HG03457 (cell line): ENCODE measurements at regions not wholly inside any gene's neighbourhood (a gene's known extent, or its start where the extent isn't known, plus 50 kb on each side); places are given as distances from the start of the nearest gene placed in this dataset.
"Not testable (repeated sequence)": the region's sequence is repeated elsewhere in the genome, so short reads cannot be mapped to it uniquely, and the experiment has no call there.

Source experiments
- ATAC-seq: cut with Tn5 transposase; IDR thresholded peaks from one replicate; pipeline ENCODE4 v1.9.1; 2021; ENCODE audit warnings: moderate number of reproducible peaks; ENCODE audit not compliant: unreplicated experiment

DNA sequence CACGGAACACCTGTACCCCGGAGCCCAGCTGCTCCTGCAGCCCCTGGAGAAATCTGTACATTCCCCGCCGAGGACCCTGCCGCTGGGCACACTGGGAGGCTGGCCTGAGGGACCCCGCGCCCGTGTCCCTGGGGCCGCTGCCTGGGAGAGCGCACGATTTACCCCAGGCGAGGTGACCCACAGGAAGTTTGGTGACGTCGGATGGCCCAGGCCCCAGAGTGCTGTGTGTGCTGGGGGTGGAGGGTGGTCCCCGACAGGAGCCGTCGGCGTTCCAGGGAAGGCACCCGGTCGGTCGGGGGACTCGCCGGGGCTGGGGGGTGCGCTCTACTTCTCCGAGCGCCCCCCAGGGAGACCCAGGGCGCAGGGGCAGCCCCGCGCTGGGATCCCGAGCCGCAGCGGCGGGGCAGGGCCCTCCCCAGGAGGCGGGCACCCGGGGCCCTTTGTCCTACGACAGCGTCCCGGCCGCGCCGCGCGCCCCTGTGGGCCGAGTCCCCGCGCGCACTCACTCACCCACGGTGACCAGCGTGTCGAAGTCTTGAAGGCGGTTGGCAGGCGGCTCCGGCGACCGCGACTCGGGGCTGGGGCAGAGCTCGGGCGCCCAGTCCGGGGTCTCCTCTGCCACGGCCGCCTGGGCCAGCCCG, 167.9 kb upstream of the PRKX start:
- ATAC-seq = peak; percentile 32

DNA sequence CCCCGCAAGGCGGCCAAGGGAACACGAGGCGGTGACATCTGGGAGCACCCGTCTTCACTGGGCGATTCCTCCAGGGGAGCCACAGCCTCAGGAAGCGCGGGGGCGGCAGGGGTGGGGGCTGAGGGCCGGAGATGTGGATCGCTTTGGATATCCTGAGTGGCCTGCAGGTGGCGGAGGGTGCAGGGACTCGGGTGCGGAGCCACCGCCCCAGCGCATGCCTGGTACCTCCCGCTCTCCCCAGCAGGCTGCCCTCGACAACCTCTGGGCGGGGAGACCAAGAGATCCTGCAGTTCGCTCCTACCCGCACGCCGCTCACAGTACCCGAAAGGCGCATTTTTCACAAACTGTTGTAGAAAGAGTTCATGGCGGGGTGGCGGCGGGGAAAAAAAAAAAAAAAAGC, 162.9 kb upstream of the PRKX start:
- not testable (repeated sequence) for ATAC-seq

DNA sequence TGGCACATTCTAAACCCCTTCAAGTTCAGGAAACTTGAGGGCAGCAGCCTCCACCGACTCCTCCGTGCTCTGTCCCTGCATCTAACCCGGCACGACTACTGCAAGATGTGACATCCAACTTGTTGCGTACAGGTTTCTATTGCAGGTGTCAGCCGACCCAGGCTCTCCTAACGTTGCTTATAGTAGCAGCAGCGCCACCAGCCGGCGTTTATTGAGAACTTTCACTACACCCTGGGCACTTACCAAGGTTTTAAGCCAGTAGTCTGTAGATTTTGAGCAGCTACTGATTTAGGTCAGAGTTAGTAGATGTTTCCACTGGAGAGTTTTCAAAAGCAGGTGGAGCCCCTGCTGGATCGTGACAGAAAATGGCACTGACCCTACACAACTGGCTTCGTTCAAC, 162.2 kb upstream of the PRKX start:
- not testable (repeated sequence) for ATAC-seq

DNA sequence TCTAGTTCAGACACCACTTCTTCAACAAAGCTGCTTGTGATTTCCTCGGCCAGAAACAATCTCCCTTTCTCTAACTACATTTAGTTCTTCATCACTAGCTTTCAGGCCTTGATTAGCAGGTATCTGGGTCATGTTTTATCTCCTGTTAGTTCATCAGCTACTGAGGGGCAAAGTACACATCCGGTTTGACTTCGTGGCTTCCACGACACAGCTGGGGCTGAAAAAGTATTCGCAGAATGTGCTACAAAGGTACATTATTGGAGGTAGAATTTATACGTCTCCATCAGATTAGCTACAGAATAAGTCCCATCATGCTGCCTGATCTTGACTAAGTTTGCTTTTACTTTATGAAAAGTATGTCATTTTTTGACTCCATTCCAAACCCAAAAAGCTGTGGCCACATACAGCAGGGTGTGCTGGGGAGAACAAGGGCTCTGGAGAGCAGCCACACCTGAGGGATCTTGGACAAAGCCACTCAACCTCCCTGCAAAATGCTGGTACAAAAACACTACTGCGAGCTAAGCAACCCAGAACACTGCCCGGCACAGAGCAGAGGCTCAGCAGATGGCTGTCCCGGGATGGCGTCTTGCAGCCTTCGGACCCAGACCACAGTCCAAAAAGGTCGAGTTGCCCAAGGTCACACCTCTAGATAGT, 158.9 kb upstream of the PRKX start:
- ATAC-seq = not testable (repeated sequence)

DNA sequence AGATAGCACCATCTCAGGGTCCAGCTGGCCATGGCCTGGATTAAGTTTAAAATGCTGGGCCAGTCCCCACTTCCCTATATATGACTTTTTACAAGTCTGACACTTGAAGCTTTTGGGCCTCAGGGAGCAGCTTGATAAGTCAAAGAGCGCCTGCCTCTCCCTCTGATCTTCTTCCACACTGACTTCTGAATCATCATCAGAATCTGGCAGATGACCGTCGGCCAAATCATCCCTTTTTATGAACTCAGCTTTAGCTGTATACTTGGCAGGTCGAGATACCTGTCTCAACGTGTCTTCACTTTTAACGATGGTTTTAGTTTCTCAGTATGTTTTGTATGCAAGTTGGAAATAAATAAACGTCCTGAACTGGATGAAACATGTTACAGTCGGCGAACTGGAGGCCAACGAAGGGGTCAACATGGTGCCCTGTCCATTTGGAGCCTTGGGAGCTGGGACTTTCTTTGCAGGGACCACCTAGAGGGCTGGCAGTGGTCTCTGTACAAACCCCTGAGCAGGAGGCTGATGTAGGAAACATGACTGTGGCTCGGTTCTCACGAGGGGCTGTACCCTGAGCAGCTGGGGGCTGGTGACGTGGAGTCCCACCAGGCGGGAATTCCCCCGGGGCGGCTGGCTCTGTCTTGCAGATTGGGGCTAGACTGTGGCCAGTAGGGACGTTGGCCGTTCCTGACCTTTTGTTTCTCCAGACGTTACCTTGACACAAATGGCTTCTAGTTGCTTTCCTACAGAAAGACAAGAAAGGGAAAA, 153.8 kb upstream of the PRKX start:
- not testable (repeated sequence) for ATAC-seq

DNA sequence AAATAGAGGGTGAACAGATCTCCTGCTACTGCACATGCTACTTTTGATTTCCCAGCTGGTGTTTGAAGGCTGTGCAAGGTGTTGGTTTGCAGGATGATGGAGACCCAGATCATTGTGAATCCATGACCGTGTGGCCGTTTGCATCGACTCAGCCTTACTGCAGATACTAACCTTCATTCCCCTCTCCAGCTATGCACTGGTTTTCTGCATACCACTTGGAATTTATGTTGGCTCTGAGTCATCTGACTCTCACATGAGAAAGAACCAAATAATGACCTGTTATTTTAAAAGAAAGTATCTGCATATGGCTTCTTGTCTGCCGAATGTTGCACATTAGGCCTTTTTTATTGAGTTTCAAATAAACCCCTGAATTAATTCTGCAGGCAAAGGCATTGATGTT, 144.9 kb upstream of the PRKX start:
- not testable (repeated sequence) for ATAC-seq

DNA sequence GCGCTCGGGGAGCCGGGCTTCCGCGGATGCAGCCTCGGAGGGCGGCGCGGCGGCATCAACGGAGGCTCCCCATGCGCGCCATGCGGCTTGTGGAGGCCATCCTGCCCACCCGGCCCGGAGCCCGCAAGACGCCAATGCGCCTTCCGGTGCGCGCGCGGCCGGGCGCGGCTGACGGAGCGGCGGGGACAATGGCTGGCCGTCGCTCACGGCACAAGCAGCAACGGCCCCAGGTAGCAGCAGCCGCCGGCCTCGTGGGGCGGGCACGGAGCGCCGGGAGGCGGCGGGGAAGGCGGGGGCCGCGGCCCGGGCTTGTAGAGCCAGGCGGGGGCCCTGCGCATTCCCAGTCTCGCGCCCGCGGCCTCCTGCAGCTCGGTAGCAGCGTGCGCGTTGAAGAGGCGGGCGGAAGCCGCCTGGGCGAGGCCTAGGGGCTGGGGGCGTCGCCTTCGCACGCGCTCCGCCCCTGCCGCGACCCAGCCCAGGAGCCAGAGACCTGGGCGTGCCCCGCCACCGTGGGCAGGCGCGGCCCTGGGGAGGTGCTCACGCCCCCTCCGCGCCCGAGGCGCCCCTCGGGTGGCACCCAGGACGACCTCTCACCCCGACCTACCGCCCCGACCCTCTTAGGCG, 130.2 kb upstream of the PRKX start:
- peak; percentile 91 for ATAC-seq

DNA sequence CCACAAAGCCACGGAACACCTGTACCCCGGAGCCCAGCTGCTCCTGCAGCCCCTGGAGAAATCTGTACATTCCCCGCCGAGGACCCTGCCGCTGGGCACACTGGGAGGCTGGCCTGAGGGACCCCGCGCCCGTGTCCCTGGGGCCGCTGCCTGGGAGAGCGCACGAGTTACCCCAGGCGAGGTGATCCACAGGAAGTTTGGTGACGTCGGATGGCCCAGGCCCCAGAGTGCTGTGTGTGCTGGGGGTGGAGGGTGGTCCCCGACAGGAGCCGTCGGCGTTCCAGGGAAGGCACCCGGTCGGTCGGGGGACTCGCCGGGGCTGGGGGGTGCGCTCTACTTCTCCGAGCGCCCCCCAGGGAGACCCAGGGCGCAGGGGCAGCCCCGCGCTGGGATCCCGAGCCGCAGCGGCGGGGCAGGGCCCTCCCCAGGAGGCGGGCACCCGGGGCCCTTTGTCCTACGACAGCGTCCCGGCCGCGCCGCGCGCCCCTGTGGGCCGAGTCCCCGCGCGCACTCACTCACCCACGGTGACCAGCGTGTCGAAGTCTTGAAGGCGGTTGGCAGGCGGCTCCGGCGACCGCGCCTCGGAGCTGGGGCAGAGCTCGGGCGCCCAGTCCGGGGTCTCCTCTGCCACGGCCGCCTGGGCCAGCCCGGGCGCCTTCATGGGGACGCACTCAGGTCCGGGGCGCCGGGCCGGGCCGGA, 129.5 kb upstream of the PRKX start:
- peak; percentile 56 for ATAC-seq

DNA sequence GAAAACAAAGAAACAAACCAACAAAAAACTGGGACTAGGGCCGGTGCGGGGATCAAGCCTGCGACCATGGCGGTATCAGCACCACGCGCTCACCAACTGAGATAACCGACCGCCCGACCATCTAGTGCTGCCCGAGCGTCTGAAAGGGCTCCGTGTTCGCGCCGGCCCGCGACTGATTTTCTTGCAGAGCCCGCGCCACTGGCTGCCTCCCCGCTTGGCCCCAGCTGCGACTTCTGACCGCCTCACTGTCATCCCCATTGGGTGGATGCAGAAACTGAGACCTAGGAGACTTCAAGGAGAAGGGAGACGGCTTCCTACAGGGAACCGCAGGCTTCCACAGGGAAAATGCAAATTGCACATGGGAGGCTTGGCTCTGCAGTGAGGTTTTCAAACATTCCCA, 125.3 kb upstream of the PRKX start:
- not testable (repeated sequence) for ATAC-seq

DNA sequence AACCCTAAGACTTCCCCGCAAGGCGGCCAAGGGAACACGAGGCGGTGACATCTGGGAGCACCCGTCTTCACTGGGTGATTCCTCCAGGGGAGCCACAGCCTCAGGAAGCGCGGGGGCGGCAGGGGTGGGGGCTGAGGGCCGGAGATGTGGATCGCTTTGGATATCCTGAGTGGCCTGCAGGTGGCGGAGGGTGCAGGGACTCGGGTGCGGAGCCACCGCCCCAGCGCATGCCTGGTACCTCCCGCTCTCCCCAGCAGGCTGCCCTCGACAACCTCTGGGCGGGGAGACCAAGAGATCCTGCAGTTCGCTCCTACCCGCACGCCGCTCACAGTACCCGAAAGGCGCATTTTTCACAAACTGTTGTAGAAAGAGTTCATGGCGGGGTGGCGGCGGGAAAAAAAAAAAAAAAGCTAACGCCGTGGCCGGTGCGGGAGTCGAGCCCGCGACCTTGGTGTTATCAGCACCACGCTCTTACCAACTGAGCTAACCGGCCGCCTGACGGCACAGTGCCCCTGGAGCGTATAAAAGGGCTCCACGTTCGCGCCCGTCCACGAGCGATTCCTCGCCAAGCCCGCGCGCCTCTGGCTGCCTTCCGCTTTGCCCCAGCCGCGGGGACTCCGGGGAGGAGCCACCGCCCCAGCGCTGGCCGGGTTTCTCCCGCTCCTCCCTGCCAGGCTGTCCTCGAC, 124.7 kb upstream of the PRKX start:
- not testable (repeated sequence) for ATAC-seq

DNA sequence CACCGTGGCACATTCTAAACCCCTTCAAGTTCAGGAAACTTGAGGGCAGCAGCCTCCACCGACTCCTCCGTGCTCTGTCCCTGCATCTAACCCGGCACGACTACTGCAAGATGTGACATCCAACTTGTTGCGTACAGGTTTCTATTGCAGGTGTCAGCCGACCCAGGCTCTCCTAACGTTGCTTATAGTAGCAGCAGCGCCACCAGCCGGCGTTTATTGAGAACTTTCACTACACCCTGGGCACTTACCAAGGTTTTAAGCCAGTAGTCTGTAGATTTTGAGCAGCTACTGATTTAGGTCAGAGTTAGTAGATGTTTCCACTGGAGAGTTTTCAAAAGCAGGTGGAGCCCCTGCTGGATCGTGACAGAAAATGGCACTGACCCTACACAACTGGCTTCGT, 123.8 kb upstream of the PRKX start:
- not testable (repeated sequence) for ATAC-seq

DNA sequence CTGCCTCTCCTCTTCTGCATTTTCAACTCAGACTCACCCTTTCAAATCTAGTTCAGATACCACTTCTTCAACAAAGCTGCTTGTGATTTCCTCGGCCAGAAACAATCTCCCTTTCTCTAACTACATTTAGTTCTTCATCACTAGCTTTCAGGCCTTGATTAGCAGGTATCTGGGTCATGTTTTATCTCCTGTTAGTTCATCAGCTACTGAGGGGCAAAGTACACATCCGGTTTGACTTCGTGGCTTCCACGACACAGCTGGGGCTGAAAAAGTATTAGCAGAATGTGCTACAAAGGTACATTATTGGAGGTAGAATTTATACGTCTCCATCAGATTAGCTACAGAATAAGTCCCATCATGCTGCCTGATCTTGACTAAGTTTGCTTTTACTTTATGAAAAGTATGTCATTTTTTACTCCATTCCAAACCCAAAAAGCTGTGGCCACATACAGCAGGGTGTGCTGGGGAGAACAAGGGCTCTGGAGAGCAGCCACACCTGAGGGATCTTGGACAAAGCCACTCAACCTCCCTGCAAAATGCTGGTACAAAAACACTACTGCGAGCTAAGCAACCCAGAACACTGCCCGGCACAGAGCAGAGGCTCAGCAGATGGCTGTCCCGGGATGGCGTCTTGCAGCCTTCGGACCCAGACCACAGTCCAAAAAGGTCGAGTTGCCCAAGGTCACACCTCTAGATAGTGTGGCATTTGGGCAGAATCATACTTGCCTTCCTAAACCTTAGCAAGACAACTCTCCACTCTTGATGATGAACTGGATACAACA, 120.5 kb upstream of the PRKX start:
- not testable (repeated sequence) for ATAC-seq

DNA sequence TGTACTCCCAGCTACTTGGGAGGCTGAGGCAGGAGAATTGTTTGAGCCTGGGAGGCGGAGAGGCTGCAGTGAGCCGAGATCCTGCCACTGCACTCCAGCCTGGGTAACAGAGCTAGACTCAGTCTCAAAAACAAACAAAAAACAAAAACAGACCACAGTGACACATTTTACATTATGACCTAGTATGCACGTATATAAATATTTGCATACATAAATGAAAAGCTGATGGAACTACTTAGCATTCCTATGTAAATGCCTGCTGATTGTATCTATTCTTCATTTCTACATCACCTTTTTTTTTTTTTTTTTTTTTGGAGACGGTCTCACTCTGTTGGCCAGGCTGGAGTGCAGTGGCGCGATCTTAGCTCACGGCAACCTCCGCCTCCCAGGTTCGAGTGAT, 116.6 kb upstream of the PRKX start:
- not testable (repeated sequence) for ATAC-seq

DNA sequence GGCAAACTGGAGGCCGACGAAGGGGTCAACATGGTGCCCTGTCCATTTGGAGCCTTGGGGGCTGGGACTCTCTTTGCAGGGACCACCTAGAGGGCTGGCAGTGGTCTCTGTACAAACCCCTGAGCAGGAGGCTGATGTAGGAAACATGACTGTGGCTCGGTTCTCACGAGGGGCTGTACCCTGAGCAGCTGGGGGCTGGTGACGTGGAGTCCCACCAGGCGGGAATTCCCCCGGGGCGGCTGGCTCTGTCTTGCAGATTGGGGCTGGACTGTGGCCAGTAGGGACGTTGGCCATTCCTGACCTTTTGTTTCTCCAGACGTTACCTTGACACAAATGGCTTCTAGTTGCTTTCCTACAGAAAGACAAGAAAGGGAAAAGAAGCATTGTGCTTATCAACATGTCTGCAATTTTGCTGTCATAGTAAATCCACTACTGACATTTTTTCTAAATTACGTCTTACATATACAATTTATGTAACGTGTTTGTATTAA, 115.6 kb upstream of the PRKX start:
- ATAC-seq = not testable (repeated sequence)

DNA sequence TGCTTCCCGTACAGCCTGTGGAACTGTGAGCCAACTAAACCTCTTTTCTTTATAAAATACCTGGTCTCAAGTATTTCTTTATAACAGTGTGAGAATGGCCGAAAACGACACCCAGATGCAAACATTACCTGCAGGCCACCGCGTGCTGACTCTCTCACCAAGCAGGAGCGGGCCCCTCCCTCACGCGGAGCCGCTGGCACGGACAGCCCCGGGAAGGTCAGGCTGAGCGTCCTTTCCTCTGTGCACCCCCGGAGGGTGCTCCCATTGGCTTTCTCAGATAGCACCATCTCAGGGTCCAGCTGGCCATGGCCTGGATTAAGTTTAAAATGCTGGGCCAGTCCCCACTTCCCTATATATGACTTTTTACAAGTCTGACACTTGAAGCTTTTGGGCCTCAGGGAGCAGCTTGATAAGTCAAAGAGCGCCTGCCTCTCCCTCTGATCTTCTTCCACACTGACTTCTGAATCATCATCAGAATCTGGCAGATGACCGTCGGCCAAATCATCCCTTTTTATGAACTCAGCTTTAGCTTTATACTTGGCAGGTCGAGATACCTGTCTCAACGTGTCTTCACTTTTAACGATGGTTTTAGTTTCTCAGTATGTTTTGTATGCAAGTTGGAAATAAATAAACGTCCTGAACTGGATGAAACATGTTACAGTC, 115.1 kb upstream of the PRKX start:
- ATAC-seq = not testable (repeated sequence)

DNA sequence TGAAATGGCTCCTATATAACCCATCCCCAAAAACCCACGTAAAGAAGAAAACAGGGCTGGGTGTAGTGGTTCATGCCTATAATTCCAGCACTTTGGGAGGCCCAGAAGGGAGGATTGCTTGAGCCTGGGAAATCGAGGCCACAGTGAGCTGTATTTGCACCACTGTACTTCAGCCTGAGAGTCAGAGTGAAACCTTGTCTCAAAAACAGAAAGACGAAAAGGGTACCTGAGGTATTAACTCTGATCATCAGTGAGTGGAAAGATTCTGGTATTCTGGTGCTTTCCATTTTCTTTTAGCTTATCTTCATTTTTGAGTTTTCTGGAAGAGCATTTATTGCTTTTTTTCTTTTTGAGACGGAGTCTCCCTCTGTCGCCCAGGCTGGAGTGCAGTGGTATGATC, 110.6 kb upstream of the PRKX start:
- ATAC-seq = not testable (repeated sequence)

DNA sequence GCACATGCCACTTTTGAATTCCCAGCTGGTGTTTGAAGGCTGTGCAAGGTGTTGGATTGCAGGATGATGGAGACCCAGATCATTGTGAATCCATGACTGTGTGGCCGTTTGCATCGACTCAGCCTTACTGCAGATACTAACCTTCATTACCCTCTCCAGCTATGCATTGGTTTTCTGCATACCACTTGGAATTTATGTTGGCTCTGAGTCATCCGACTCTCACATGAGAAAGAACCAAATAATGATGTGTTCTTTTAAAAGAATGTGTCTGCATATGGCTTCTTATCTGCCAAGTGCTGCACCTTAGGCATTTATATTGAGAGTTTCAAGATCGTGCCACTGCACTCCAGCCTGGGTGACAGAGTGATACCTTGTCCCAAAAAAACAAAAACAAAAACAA, 106.7 kb upstream of the PRKX start:
- no peak for ATAC-seq

DNA sequence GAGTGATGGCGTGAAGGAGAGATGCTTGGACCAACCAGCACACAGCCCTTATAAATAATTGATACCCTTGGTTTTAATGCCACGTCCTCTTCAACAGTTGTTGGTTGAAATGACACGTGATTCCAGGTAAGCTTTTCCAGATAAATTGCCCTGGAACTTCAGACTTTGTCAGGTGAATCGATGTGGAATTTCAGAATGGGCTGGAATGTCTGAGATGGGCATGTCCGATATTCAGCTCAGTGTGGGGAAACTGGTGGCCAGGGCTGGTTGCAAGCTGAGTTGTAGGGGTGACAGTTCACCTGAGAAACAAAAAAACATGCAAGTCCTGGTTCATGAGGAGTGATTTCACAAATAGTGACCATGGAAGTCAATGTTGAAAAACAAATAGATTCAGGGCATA, 104.0 kb upstream of the PRKX start:
- not testable (repeated sequence) for ATAC-seq
